HG02642 (cell line): ENCODE measurements at regions not wholly inside any gene's neighbourhood (a gene's known extent, or its start where the extent isn't known, plus 50 kb on each side); places are given as distances from the start of the nearest gene placed in this dataset.
A peak's percentile ranks its signal among the peaks of the same experiment; 100 is the strongest.

ENCODE experiments used
- ATAC-seq: cut with Tn5 transposase; IDR thresholded peaks from one replicate; pipeline ENCODE4 v1.9.1; 2021; ENCODE audit warnings: mild to moderate bottlenecking; ENCODE audit not compliant: unreplicated experiment, poor library complexity

GRCh38 chr16:13391337-13391736, 489.9 kb downstream of the SHISA9 start:
- ATAC-seq: no peak

- no peak for ATAC-seq
These were observed 490.9 kb downstream of the SHISA9 start for GRCh38 chr16:13392341-13392740.

- ATAC-seq: no peak
These were observed 492.4 kb downstream of the SHISA9 start for GRCh38 chr16:13393816-13394215.

- ATAC-seq: no peak
These were observed 493.1 kb downstream of the SHISA9 start for GRCh38 chr16:13394488-13394887.

- ATAC-seq: no peak
These were observed 495.7 kb downstream of the SHISA9 start for GRCh38 chr16:13397126-13397525.

- no peak for ATAC-seq
These were observed 500.2 kb downstream of the SHISA9 start for GRCh38 chr16:13401641-13402040.

- ATAC-seq: no peak
These were observed 501.2 kb downstream of the SHISA9 start for GRCh38 chr16:13402601-13403000.

GRCh38 chr16:13403326-13403725, 501.9 kb downstream of the SHISA9 start:
- ATAC-seq: no peak

- no peak for ATAC-seq
These were observed 505.8 kb upstream of the ERCC4 start for GRCh38 chr16:13414154-13414553.

- ATAC-seq: no peak
These were observed 500.4 kb upstream of the ERCC4 start for GRCh38 chr16:13419589-13419988.

GRCh38 chr16:13421726-13422125, 498.2 kb upstream of the ERCC4 start:
- no peak for ATAC-seq

GRCh38 chr16:13425836-13426235, 494.1 kb upstream of the ERCC4 start:
- no peak for ATAC-seq

- ATAC-seq: no peak
These were observed 493.7 kb upstream of the ERCC4 start for GRCh38 chr16:13426269-13426668.

- no peak for ATAC-seq
These were observed 493.2 kb upstream of the ERCC4 start for GRCh38 chr16:13426736-13427135.

GRCh38 chr16:13427943-13428342, 492.0 kb upstream of the ERCC4 start:
- no peak for ATAC-seq

GRCh38 chr16:13429416-13429815, 490.5 kb upstream of the ERCC4 start:
- no peak for ATAC-seq

GRCh38 chr16:13435415-13435814, 484.5 kb upstream of the ERCC4 start:
- no peak for ATAC-seq

- ATAC-seq: no peak
These were observed 484.0 kb upstream of the ERCC4 start for GRCh38 chr16:13435873-13436474.

GRCh38 chr16:13436641-13437412, 483.1 kb upstream of the ERCC4 start:
- peak; percentile 80 for ATAC-seq

GRCh38 chr16:13437413-13437795, 482.6 kb upstream of the ERCC4 start:
- ATAC-seq: no peak

- ATAC-seq: no peak
These were observed 481.9 kb upstream of the ERCC4 start for GRCh38 chr16:13438064-13438463.

GRCh38 chr16:13439766-13440165, 480.2 kb upstream of the ERCC4 start:
- no peak for ATAC-seq
